ENCODE measurements at regions not wholly inside any gene's neighbourhood (a gene's known extent, or its start where the extent isn't known, plus 50 kb on each side); places are given as distances from the start of the nearest gene placed in this dataset.

GRCh38 chr4:11791797-11792196 lies 363.1 kb upstream of the HS3ST1 start:
- DNase-seq, result no peak
- no peaks in the 10 kb centered on the region for H3K9me3 Mint-ChIP-seq
- no peaks in the 10 kb centered on the region for H3K4me1 Mint-ChIP-seq (ENCODE audit: low read depth)
- no peaks in the 10 kb centered on the region for H3K27me3 Mint-ChIP-seq
- no peak overlapping the region for H3K27ac Mint-ChIP-seq
- no peak overlapping the region for H3K4me3 Mint-ChIP-seq
- no peaks in the 10 kb centered on the region for H3K36me3 Mint-ChIP-seq (ENCODE audit: low read depth)

DNA sequence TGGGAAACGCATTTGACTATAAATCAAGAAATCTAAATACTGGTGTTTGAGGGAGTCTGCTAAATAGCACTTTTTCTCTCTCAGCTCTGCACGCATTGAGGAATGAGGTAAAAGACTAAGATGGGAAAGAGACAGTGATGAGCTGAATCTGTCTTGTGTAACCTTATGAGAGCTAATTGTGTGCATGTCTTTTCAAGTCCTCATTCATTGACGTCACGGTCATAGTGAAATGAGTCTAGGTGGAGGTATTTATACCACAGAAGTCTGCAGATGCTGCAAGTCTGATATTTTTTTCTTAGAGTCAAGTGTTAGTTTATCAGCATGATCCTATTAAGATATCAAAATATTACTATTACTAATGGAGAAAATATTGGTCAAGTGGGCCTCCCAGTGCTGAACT lies 361.5 kb upstream of the HS3ST1 start:
- Mint-ChIP-seq H3K4me1 (ENCODE audit: low read depth) (no peaks in the 10 kb centered on the region), H3K27ac (no peak overlapping the region), H3K9me3 (no peaks in the 10 kb centered on the region), H3K27me3 (no peaks in the 10 kb centered on the region), H3K4me3 (no peak overlapping the region), H3K36me3 (ENCODE audit: low read depth) (no peaks in the 10 kb centered on the region)
- no peak for DNase-seq

- no peaks in the 10 kb centered on the region for H3K9me3 Mint-ChIP-seq
- H3K36me3 Mint-ChIP-seq (ENCODE audit: low read depth), result no peaks in the 10 kb centered on the region
- H3K27me3 Mint-ChIP-seq, result peaks cover 12% of the 10 kb centered on the region
- DNase-seq, result no peak
- H3K4me3 Mint-ChIP-seq, result no peak overlapping the region
- no peaks in the 10 kb centered on the region for H3K4me1 Mint-ChIP-seq (ENCODE audit: low read depth)
- no peak overlapping the region for H3K27ac Mint-ChIP-seq
These were observed 354.9 kb upstream of the HS3ST1 start for GRCh38 chr4:11783588-11783987.

- DNase-seq, result no peak
- Mint-ChIP-seq H3K27ac (no peak overlapping the region), H3K36me3 (ENCODE audit: low read depth) (no peaks in the 10 kb centered on the region), H3K9me3 (no peaks in the 10 kb centered on the region), H3K4me1 (ENCODE audit: low read depth) (no peaks in the 10 kb centered on the region), H3K27me3 (peaks cover 12% of the 10 kb centered on the region), H3K4me3 (no peak overlapping the region)
These were observed 354.2 kb upstream of the HS3ST1 start for GRCh38 chr4:11782859-11783258.

GRCh38 chr4:11777447-11777846 lies 348.8 kb upstream of the HS3ST1 start:
- Mint-ChIP-seq H3K4me1 (ENCODE audit: low read depth) (no peaks in the 10 kb centered on the region), H3K9me3 (no peaks in the 10 kb centered on the region), H3K27me3 (peaks cover 18% of the 10 kb centered on the region), H3K27ac (no peak overlapping the region), H3K36me3 (ENCODE audit: low read depth) (no peaks in the 10 kb centered on the region), H3K4me3 (no peak overlapping the region)
- no peak for DNase-seq

- H3K27ac Mint-ChIP-seq, result no peak overlapping the region
- H3K36me3 Mint-ChIP-seq (ENCODE audit: low read depth), result no peaks in the 10 kb centered on the region
- no peaks in the 10 kb centered on the region for H3K9me3 Mint-ChIP-seq
- no peaks in the 10 kb centered on the region for H3K4me1 Mint-ChIP-seq (ENCODE audit: low read depth)
- no peak overlapping the region for H3K4me3 Mint-ChIP-seq
- no peak for DNase-seq
- peaks cover 9% of the 10 kb centered on the region for H3K27me3 Mint-ChIP-seq
These were observed 345.7 kb upstream of the HS3ST1 start for GRCh38 chr4:11774346-11774745.

DNA sequence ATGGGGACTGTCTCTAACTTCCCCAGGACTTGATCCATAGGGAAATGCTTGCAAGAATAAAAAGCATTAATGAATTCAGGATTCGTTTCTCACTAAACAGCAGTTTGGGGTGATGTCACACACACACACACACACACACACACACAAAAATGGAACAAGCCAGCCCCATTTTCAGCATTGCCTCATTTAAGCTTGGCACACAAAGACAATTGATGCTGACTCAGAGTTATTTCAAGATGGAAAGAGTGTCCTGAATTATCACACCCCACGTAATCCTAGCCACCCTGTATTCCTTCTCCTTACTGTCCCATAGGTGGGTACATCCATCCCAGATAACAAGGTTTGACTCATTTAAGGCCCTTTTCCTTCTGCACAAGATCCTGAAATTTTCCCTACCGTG lies 345.1 kb upstream of the HS3ST1 start:
- Mint-ChIP-seq H3K27ac (no peak overlapping the region), H3K36me3 (ENCODE audit: low read depth) (no peaks in the 10 kb centered on the region), H3K4me1 (ENCODE audit: low read depth) (no peaks in the 10 kb centered on the region), H3K4me3 (no peak overlapping the region), H3K9me3 (no peaks in the 10 kb centered on the region), H3K27me3 (peaks cover 9% of the 10 kb centered on the region)
- DNase-seq, result no peak

GRCh38 chr4:11769434-11769833 lies 340.7 kb upstream of the HS3ST1 start:
- Mint-ChIP-seq H3K4me3 (no peak overlapping the region), H3K27ac (no peak overlapping the region), H3K4me1 (ENCODE audit: low read depth) (no peaks in the 10 kb centered on the region), H3K36me3 (ENCODE audit: low read depth) (no peaks in the 10 kb centered on the region), H3K9me3 (no peaks in the 10 kb centered on the region), H3K27me3 (peaks cover 9% of the 10 kb centered on the region)
- no peak for DNase-seq

GRCh38 chr4:11768251-11768972 lies 339.7 kb upstream of the HS3ST1 start:
- Mint-ChIP-seq H3K36me3 (ENCODE audit: low read depth) (no peaks in the 10 kb centered on the region), H3K27ac (no peak overlapping the region), H3K9me3 (no peaks in the 10 kb centered on the region), H3K4me1 (ENCODE audit: low read depth) (no peaks in the 10 kb centered on the region), H3K27me3 (peaks cover 9% of the 10 kb centered on the region), H3K4me3 (no peak overlapping the region)
- no peak for DNase-seq

DNA sequence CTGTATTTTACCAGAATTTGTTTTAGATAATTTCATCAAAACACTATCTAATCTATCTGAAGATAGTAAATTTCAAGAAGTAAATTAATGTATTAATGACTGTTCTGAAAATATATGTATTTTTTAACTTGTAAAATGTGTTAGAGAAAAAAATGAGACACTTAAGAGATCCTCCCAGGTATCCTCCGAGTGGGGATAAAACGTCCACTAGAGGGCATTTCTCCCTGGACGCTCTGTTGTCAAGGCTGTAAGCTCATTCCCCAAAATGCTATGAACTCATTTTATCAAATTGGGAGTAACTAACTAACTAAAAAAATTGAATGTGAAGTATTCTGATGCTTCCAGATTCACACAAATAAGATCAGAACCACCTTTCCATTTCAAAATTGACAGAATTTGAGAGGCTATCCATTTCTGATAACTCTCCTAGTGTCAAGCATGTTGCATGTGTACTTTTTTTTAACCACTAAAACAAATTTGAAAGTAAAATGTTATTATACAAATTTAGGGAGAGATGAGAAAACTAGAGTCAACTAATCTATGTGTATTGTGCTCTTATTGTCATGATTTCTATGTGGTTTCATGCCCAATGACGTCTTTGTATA lies 337.3 kb upstream of the HS3ST1 start:
- H3K4me3 Mint-ChIP-seq, result no peak overlapping the region
- DNase-seq, result no peak
- H3K27me3 Mint-ChIP-seq, result no peaks in the 10 kb centered on the region
- no peak overlapping the region for H3K27ac Mint-ChIP-seq
- H3K36me3 Mint-ChIP-seq (ENCODE audit: low read depth), result no peaks in the 10 kb centered on the region
- no peaks in the 10 kb centered on the region for H3K4me1 Mint-ChIP-seq (ENCODE audit: low read depth)
- no peaks in the 10 kb centered on the region for H3K9me3 Mint-ChIP-seq

DNA sequence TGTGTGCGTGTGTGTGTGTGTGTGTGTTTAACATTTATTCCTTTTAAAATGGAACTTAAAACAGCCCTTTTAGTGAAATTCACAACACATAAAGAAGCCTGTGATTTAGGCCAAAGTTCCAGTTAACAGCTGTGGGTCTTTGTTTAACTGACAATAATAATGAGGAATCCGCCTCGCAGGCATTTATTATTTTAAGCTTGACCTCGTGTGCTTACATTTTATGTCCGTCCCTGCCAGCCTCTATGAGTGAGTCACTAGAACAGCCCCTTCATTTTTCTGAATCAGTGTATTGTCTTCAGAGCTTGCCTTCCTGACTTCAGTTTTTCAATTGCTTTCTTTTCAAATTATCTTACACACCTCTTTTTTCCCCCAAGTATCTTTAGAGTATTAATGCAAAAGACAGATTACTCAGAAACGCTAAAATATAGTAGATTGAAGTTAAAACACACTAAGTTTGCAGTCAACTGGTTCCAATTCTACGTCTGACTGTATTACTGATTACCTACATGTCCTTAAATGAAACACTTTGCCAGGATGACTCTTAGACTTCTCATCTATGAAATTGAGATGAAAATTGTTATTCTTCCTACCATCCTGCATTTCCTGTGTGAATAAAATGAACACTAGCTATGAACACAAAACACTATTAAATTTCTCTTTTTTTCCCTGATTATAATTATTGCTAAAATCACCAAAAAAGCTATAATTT lies 319.6 kb upstream of the HS3ST1 start:
- no peak for DNase-seq

GRCh38 chr4:11746734-11747133 lies 318.0 kb upstream of the HS3ST1 start:
- Mint-ChIP-seq H3K27ac (no peak overlapping the region), H3K27me3 (peaks cover 3% of the 10 kb centered on the region), H3K9me3 (peaks cover 5% of the 10 kb centered on the region), H3K4me3 (no peak overlapping the region), H3K36me3 (ENCODE audit: low read depth) (no peaks in the 10 kb centered on the region), H3K4me1 (ENCODE audit: low read depth) (no peaks in the 10 kb centered on the region)
- DNase-seq, result no peak

More for the DNA sequence above, 319.6 kb upstream of the HS3ST1 start:
- H3K4me1 Mint-ChIP-seq (ENCODE audit: low read depth), result no peaks in the 10 kb centered on the region
- H3K36me3 Mint-ChIP-seq (ENCODE audit: low read depth), result no peaks in the 10 kb centered on the region
- H3K27ac Mint-ChIP-seq, result no peak overlapping the region
- H3K4me3 Mint-ChIP-seq, result no peak overlapping the region
- peaks cover 9% of the 10 kb centered on the region for H3K9me3 Mint-ChIP-seq
- H3K27me3 Mint-ChIP-seq, result peaks cover 10% of the 10 kb centered on the region

GRCh38 chr4:11743976-11744375 lies 315.3 kb upstream of the HS3ST1 start:
- Mint-ChIP-seq H3K9me3 (no peaks in the 10 kb centered on the region), H3K27me3 (peaks cover 9% of the 10 kb centered on the region), H3K36me3 (ENCODE audit: low read depth) (no peaks in the 10 kb centered on the region), H3K4me1 (ENCODE audit: low read depth) (no peaks in the 10 kb centered on the region), H3K4me3 (no peak overlapping the region), H3K27ac (no peak overlapping the region)
- no peak for DNase-seq

DNA sequence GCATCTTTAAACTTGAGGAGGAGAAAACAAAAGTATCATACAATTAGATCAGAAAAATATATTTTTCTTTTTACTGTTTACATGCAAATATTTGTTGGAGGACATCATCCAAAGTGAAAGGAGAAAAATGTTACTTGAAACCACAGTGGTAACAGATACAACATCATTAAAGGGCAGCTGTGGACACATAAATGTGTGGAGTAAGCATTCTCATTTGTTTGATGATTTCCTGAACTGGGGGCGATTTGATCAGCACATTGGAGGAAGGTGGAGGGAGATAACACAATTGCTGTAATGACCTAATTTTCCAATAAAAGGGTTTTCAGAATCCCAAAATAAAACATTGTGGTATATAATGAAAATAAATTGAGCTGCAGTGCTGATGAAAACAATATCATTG lies 314.5 kb upstream of the HS3ST1 start:
- no peak for DNase-seq

DNA sequence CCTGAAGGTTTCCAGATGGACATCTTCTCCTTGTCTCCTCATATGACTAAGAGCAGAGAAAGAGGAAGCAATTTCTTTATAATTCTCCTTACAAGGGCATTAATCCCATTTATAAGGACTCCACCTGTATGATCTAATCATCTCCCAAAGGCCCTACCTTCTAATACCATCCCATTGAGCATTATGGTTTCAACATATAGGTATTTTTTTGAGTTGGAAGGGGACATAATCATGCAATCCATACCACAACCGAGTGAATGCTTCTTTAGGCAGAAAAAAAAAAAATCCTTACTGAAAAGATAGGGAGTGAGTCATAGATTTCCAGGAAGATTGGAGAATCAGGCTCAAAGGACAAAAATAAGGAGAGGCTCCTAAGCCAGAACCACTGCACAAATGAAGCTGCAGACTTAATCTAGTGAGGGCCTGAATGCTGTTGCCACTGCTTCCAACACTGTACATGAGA lies 312.5 kb upstream of the HS3ST1 start:
- H3K36me3 Mint-ChIP-seq (ENCODE audit: low read depth), result no peaks in the 10 kb centered on the region
- H3K4me1 Mint-ChIP-seq (ENCODE audit: low read depth), result no peaks in the 10 kb centered on the region
- DNase-seq, result no peak
- H3K27ac Mint-ChIP-seq, result no peak overlapping the region
- H3K4me3 Mint-ChIP-seq, result no peak overlapping the region
- H3K27me3 Mint-ChIP-seq, result peaks cover 16% of the 10 kb centered on the region
- no peaks in the 10 kb centered on the region for H3K9me3 Mint-ChIP-seq

More for the DNA sequence above, 314.5 kb upstream of the HS3ST1 start:
- H3K4me1 Mint-ChIP-seq (ENCODE audit: low read depth), result no peaks in the 10 kb centered on the region
- H3K27ac Mint-ChIP-seq, result no peak overlapping the region
- no peak overlapping the region for H3K4me3 Mint-ChIP-seq
- H3K9me3 Mint-ChIP-seq, result no peaks in the 10 kb centered on the region
- no peaks in the 10 kb centered on the region for H3K36me3 Mint-ChIP-seq (ENCODE audit: low read depth)
- peaks cover 17% of the 10 kb centered on the region for H3K27me3 Mint-ChIP-seq
